ENCODE measurements at regions not wholly inside any gene's neighbourhood (a gene's known extent, or its start where the extent isn't known, plus 50 kb on each side); places are given as distances from the start of the nearest gene placed in this dataset.

DNA sequence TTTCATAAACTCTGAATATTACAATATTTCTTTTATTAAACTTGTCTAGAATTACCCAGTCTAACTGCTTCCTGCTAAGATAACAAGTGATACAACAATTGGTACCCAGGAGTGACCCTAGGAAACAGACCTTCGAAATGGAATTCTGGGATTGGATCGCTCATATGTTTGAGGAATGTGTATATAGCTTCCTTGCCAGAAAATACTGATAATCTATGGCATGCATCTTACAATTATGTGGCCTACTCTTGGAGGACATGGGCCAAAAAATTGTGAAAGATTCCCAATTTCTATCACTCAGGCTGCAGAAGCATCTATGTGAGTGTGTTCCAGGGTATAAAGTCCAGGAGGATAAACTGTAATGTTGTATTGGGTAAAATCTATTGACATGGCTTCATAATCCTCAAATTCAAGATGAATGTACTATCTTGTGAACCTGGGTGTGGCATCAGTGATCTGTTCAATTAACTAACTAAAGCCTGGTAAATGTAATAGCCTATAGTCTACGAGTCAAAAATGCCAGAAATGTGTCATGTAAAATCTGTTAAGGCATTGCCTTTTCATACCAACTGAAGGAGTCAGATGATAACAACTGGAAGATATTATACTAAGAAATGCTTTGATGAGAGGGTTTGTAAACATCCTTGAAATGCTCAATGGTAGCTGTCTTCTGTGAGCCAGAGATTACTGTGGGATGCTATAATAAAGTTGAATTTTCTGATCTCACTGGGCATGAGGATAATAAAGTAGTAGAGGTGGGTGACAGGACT is 1499.3 kb downstream of the PCDH7 start:
- Histone ChIP-seq H3K4me3 (ENCODE audit: extremely low read depth, insufficient read depth, low read length, poor library complexity, severe bottlenecking) (no peak overlapping the region), H3K4me1 (ENCODE audit: control insufficient read depth, insufficient read depth, low read length, poor library complexity, severe bottlenecking) (no peaks in the 10 kb centered on the region)
- 0 to 100% methylated on average over 1 to 2 of the region's 3 CpGs for WGBS, 2 experiments (ENCODE audit: insufficient coverage in 2 of 2)

DNA sequence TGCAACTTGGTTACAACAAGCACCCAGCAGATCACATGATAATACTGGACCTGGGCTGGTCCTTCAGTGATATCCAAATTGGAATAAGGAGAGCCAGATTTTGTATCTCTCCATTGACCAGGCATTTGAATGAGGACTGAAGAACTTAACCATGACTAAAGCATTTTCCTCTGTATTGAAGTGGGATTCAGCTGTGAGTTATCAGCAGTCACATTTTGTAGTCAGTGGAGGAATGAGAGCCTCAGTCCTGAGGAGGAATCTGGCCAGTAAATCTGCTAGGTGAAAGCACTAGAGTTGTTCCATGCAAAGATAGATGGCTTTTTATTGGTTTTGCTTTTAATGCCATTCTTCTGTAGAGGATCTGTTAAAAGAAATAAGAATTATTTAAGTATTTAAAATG is 1506.0 kb downstream of the PCDH7 start:
- H3K4me3 ChIP-seq (ENCODE audit: extremely low read depth, insufficient read depth, low read length, poor library complexity, severe bottlenecking) = no peak overlapping the region
- H3K4me1 ChIP-seq (ENCODE audit: control insufficient read depth, insufficient read depth, low read length, poor library complexity, severe bottlenecking) = no peaks in the 10 kb centered on the region
- no peaks in the 10 kb centered on the region for H3K36me3 ChIP-seq (ENCODE audit: control insufficient read depth, insufficient read depth, low read length)
- H3K27ac ChIP-seq (ENCODE audit: low read depth, low read length, severe bottlenecking) = no peak overlapping the region
- H3K9me3 ChIP-seq (ENCODE audit: control insufficient read depth, low read length) = no peaks in the 10 kb centered on the region

More for the DNA sequence above, 1499.3 kb downstream of the PCDH7 start:
- Histone ChIP-seq H3K9me3 (ENCODE audit: control insufficient read depth, low read length) (no peaks in the 10 kb centered on the region), H3K27ac (ENCODE audit: low read depth, low read length, severe bottlenecking) (no peak overlapping the region), H3K36me3 (ENCODE audit: control insufficient read depth, insufficient read depth, low read length) (no peaks in the 10 kb centered on the region)

DNA sequence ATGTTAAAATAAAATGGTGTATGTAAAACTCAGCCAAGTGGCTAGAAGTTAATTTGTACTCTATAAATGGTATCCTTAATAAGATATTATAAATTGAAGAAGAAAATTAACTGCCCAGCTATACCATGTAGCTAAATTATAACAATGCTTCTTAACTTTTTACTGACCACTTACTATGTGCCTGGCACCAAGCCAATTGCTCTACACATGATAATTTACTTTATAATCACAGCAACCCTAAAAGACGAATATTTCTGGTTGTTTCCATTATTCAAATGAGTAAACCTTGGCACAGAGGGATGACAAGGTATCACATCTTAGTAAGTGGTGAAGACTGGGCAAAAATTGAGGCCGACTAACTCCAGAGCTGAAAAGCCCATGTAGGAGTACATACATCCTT is 1506.6 kb downstream of the PCDH7 start:
- no peaks in the 10 kb centered on the region for H3K4me1 ChIP-seq (ENCODE audit: control insufficient read depth, insufficient read depth, low read length, poor library complexity, severe bottlenecking)
- H3K27ac ChIP-seq (ENCODE audit: low read depth, low read length, severe bottlenecking) = no peak overlapping the region
- no peaks in the 10 kb centered on the region for H3K9me3 ChIP-seq (ENCODE audit: control insufficient read depth, low read length)
- WGBS, 2 experiments (ENCODE audit: insufficient coverage in 2 of 2) = no CpG with 5 or more reads among the region's 2 CpGs
- H3K36me3 ChIP-seq (ENCODE audit: control insufficient read depth, insufficient read depth, low read length) = no peaks in the 10 kb centered on the region
- no peak overlapping the region for H3K4me3 ChIP-seq (ENCODE audit: extremely low read depth, insufficient read depth, low read length, poor library complexity, severe bottlenecking)

DNA sequence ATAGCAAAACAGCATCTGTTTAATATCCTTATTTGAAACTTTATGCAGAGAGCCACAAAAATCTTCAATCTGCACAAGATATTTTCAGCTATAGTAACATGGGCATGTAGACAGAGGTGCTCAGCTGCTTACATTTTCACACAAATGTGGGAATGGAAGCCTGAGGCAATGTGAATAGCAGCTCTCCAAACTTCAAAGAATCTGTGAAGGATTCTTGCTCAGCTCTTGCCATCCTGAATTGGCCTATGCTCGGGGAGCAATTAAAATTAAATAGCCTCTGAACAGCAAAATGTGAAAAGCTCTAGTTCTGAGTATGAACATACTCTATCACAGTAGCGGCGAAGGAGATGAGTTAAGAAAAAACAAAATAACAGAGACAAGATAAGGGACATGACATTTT is 1523.8 kb downstream of the PCDH7 start:
- H3K9me3 ChIP-seq (ENCODE audit: control insufficient read depth, low read length) = no peaks in the 10 kb centered on the region
- H3K36me3 ChIP-seq (ENCODE audit: control insufficient read depth, insufficient read depth, low read length) = no peaks in the 10 kb centered on the region
- H3K4me3 ChIP-seq (ENCODE audit: extremely low read depth, insufficient read depth, low read length, poor library complexity, severe bottlenecking) = no peak overlapping the region
- WGBS, 2 experiments (ENCODE audit: insufficient coverage in 2 of 2) = 0% methylated on average over 1 of the region's 3 CpGs; no CpG with 5 or more reads in 1 of the 2 experiments
- H3K4me1 ChIP-seq (ENCODE audit: control insufficient read depth, insufficient read depth, low read length, poor library complexity, severe bottlenecking) = no peaks in the 10 kb centered on the region
- H3K27ac ChIP-seq (ENCODE audit: low read depth, low read length, severe bottlenecking) = no peak overlapping the region

DNA sequence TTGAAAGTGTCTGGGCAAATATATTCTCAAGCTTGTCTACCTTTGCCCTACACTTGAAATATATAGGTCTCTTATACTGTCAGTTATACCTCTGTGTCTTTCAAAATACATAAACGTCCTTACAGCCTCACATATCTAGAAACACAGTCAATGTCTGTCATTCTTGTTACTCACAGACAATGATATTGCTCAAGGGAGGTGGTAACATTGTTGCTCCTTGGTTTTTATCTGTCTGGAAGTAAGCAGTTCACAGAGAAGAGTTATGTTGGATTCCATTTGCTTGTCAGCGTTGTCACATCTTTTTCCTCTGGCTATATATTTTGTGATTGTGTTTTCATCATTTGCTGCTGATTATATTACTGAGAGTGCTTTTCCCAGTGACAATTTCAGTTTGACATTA is 1528.9 kb downstream of the PCDH7 start:
- Histone ChIP-seq H3K9me3 (ENCODE audit: control insufficient read depth, low read length) (no peaks in the 10 kb centered on the region), H3K4me3 (ENCODE audit: extremely low read depth, insufficient read depth, low read length, poor library complexity, severe bottlenecking) (no peak overlapping the region), H3K36me3 (ENCODE audit: control insufficient read depth, insufficient read depth, low read length) (no peaks in the 10 kb centered on the region), H3K27ac (ENCODE audit: low read depth, low read length, severe bottlenecking) (no peak overlapping the region), H3K4me1 (ENCODE audit: control insufficient read depth, insufficient read depth, low read length, poor library complexity, severe bottlenecking) (no peaks in the 10 kb centered on the region)
- whole genome bisulfite sequencing, 2 experiments (ENCODE audit: insufficient coverage in 2 of 2) = 0% methylated on average over 1 of the region's 2 CpGs; no CpG with 5 or more reads in 1 of the 2 experiments

DNA sequence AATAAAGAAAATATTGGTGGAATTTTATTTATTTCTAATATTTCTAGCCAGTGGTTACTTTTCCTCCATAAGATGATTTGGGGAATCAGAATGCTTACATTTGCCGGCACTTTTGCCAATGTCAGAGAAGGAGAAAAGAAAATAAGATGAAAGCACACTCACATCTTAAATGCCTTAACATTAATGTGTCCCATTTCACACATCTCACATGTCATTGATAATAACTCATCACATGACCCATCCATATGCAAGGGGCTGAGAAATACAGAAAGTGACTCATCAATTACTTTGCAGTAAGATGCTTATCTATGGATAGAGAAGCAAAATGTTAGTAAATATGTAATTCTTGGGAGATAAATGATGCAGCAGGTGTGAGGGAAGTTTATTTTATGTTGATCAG is 1531.0 kb downstream of the PCDH7 start:
- Histone ChIP-seq H3K9me3 (ENCODE audit: control insufficient read depth, low read length) (no peaks in the 10 kb centered on the region), H3K36me3 (ENCODE audit: control insufficient read depth, insufficient read depth, low read length) (no peaks in the 10 kb centered on the region), H3K4me1 (ENCODE audit: control insufficient read depth, insufficient read depth, low read length, poor library complexity, severe bottlenecking) (no peaks in the 10 kb centered on the region), H3K4me3 (ENCODE audit: extremely low read depth, insufficient read depth, low read length, poor library complexity, severe bottlenecking) (no peak overlapping the region), H3K27ac (ENCODE audit: low read depth, low read length, severe bottlenecking) (no peak overlapping the region)
- WGBS, 2 experiments (ENCODE audit: insufficient coverage in 2 of 2) = no CpG with 5 or more reads among the region's 1 CpG

DNA sequence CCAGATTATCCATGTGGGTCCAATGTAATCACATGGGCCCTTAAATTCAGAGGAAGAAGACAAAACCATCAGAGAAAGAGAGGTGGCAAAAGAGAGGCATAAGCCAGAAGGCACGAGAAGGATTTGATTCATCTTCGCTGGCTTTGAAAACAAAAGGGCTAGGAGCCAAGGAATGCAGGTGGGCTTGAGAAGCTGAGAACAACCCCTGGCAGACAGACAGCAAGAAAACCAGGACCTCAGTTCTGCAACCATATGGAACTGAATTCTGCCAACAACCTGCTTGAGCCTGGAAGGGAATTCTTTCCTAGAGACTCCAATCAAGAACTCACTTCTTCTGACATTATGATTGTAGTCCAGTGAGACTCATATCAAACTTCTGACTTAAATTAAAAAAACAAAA is 1531.8 kb downstream of the PCDH7 start:
- Histone ChIP-seq H3K4me3 (ENCODE audit: extremely low read depth, insufficient read depth, low read length, poor library complexity, severe bottlenecking) (no peak overlapping the region), H3K27ac (ENCODE audit: low read depth, low read length, severe bottlenecking) (no peak overlapping the region), H3K36me3 (ENCODE audit: control insufficient read depth, insufficient read depth, low read length) (no peaks in the 10 kb centered on the region), H3K9me3 (ENCODE audit: control insufficient read depth, low read length) (no peaks in the 10 kb centered on the region), H3K4me1 (ENCODE audit: control insufficient read depth, insufficient read depth, low read length, poor library complexity, severe bottlenecking) (no peaks in the 10 kb centered on the region)
- 81 to 92% methylated on average over 2 of the region's 2 CpGs for WGBS, 2 experiments (ENCODE audit: insufficient coverage in 2 of 2)

DNA sequence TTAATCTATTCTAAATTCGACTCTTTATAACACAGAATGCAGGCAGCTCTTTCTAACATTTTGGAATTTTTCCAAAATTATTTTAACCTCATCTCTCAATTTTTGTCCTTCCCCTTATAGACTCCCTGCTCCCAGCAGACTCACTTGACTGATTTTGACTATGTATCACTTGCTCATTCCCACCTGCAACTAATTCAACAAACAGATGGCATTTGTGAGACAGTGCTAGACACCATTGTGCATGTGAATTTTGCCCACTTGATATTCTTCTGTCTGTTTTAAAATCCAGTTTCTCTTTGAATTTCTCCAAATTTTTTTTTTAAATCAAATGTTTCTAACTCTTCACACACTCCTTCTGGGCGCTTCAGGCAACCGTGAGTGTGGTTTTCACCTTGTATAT is 1534.0 kb downstream of the PCDH7 start:
- H3K36me3 ChIP-seq (ENCODE audit: control insufficient read depth, insufficient read depth, low read length) = no peaks in the 10 kb centered on the region
- no peak overlapping the region for H3K27ac ChIP-seq (ENCODE audit: low read depth, low read length, severe bottlenecking)
- WGBS, 2 experiments (ENCODE audit: insufficient coverage in 2 of 2) = 100% methylated on average over 1 of the region's 3 CpGs
- H3K4me3 ChIP-seq (ENCODE audit: extremely low read depth, insufficient read depth, low read length, poor library complexity, severe bottlenecking) = no peak overlapping the region
- no peaks in the 10 kb centered on the region for H3K4me1 ChIP-seq (ENCODE audit: control insufficient read depth, insufficient read depth, low read length, poor library complexity, severe bottlenecking)
- H3K9me3 ChIP-seq (ENCODE audit: control insufficient read depth, low read length) = no peaks in the 10 kb centered on the region

DNA sequence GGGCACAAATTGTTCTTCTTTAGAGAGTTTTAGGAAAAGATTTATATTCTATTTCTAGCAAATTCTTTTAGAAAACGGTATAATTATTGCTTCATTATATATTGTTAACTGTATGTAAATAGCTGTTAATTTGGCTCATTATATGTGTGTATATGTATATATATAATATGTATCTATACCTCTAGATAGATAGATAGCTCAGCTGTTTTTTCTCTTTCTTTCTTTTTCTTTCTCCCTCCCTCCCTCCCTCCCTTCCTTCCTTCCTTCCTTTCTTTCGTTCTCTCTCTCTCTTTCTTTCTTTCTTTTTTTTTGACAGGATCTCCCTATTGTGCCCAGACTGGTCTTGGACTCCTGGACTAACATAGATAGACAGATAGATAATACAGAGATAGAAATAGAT is 1538.8 kb downstream of the PCDH7 start:
- no CpG with 5 or more reads among the region's 2 CpGs for WGBS, 2 experiments (ENCODE audit: insufficient coverage in 2 of 2)
- no peaks in the 10 kb centered on the region for H3K9me3 ChIP-seq (ENCODE audit: control insufficient read depth, low read length)
- H3K4me1 ChIP-seq (ENCODE audit: control insufficient read depth, insufficient read depth, low read length, poor library complexity, severe bottlenecking) = no peaks in the 10 kb centered on the region
- no peak overlapping the region for H3K4me3 ChIP-seq (ENCODE audit: extremely low read depth, insufficient read depth, low read length, poor library complexity, severe bottlenecking)
- H3K27ac ChIP-seq (ENCODE audit: low read depth, low read length, severe bottlenecking) = no peak overlapping the region
- H3K36me3 ChIP-seq (ENCODE audit: control insufficient read depth, insufficient read depth, low read length) = no peaks in the 10 kb centered on the region

DNA sequence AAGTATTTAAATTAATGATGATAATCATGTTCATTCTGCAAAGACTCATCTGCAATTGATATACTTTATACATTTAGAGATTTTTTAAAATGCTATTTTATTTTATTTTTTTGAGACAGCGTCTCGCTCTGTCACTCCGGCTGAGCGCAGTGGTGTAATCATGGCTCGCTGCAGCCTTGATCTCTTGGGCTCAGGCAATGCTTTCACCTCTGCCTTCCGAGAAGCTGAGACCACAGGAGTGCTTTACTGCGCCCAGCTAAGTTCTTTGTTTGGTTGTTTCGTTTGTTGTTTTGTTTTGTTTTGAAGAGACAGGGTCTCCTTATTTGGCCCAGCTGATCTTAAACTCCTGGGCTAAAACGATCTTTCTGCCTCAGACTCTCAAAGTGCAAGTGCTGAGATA is 1541.0 kb downstream of the PCDH7 start:
- Histone ChIP-seq H3K4me1 (ENCODE audit: control insufficient read depth, insufficient read depth, low read length, poor library complexity, severe bottlenecking) (no peaks in the 10 kb centered on the region), H3K4me3 (ENCODE audit: extremely low read depth, insufficient read depth, low read length, poor library complexity, severe bottlenecking) (no peak overlapping the region), H3K36me3 (ENCODE audit: control insufficient read depth, insufficient read depth, low read length) (no peaks in the 10 kb centered on the region), H3K27ac (ENCODE audit: low read depth, low read length, severe bottlenecking) (no peak overlapping the region), H3K9me3 (ENCODE audit: control insufficient read depth, low read length) (no peaks in the 10 kb centered on the region)
- WGBS, 2 experiments (ENCODE audit: insufficient coverage in 2 of 2) = 80 to 91% methylated on average over 1 to 6 of the region's 9 CpGs

DNA sequence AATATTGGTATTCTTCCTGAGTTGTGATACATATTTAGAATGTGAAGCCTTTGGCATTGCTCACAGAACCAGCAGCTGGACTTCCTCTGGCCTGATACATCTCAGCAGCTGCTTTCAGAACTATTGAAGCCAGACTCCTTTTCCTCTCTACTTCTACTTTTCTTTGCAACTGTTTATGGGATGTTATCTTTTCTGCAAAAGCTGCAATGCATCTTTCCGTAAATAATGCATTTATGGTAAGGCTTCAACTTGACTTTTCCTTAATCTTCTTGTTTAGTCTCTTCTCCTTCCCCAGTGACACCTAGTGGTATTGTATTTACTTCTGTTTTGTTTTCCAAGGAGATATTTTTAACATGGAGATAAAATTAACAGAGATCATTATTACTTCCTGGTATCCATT is 1548.7 kb downstream of the PCDH7 start:
- Histone ChIP-seq H3K4me1 (ENCODE audit: control insufficient read depth, insufficient read depth, low read length, poor library complexity, severe bottlenecking) (no peaks in the 10 kb centered on the region), H3K27ac (ENCODE audit: low read depth, low read length, severe bottlenecking) (no peak overlapping the region), H3K9me3 (ENCODE audit: control insufficient read depth, low read length) (no peaks in the 10 kb centered on the region), H3K4me3 (ENCODE audit: extremely low read depth, insufficient read depth, low read length, poor library complexity, severe bottlenecking) (no peak overlapping the region), H3K36me3 (ENCODE audit: control insufficient read depth, insufficient read depth, low read length) (no peaks in the 10 kb centered on the region)
- no CpG with 5 or more reads among the region's 1 CpG for WGBS, 2 experiments (ENCODE audit: insufficient coverage in 2 of 2)

All from mesodermal cell (in vitro differentiated cells).